GM18498 (cell line): ENCODE measurements at regions not wholly inside any gene's neighbourhood (a gene's known extent, or its start where the extent isn't known, plus 50 kb on each side); places are given as distances from the start of the nearest gene placed in this dataset.

ENCODE experiments used
- ATAC-seq: cut with Tn5 transposase; IDR thresholded peaks from one replicate; pipeline ENCODE4 v1.9.1; 2021; ENCODE audit warnings: mild to moderate bottlenecking, moderate library complexity; ENCODE audit not compliant: unreplicated experiment

DNA sequence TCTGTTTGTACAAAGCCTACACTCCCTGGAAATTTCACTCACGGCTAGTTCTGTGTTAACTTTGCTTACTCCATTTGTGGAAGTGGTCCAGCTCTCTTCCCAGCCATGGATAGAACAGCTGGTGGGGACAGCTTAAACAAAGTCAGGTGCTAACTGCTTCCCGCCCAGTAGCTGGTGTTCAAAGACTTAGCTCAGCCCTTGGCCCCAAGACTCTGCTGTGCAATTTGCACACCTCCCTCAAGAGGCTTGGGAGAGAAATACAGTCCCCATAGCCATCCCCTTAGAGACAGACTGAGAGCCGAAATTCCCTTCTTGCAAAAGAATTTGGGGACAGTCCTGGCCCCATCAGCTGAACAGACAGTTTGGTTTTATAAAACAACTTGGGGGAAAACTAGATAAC is 73.8 kb upstream of the RAI14 start:
- ATAC-seq = no peak

DNA sequence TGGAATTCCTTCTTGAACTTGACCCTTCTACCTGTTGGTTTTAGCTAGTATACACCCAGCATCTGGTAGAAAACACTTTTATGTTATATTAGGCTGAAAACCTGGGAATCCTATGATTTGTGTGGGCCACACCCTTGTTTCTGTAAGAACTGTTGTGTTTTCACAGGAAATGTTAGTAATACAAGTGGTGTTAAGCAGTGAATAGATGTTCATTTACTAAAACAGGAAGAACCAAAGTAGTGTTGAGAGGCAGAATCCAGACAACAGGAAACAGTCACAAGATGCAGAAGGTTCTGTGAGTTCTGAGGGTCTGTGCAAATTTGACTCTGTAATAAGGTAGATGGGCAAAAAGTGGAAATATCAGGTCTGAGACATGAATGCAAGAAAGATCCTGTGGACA is 73.0 kb upstream of the RAI14 start:
- no peak for ATAC-seq

DNA sequence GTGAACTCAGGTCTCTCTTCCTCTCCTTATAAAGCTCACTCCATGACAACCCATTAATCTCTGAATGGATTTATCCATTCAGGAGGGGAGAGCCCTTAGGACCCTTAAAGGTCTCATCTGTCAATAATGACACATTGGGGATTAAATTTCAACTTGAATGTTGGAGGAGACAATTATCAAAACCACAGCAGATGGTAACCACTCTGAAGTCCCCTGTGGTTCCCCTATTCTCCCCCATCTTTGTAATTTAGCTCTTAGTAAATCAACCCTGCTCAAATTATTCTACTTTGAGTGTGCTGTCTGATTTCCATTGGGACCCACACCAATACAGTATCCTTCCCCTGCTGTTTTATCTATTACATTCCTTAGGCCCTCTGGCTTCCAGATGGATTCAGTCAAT is 72.0 kb upstream of the RAI14 start:
- ATAC-seq = no peak

DNA sequence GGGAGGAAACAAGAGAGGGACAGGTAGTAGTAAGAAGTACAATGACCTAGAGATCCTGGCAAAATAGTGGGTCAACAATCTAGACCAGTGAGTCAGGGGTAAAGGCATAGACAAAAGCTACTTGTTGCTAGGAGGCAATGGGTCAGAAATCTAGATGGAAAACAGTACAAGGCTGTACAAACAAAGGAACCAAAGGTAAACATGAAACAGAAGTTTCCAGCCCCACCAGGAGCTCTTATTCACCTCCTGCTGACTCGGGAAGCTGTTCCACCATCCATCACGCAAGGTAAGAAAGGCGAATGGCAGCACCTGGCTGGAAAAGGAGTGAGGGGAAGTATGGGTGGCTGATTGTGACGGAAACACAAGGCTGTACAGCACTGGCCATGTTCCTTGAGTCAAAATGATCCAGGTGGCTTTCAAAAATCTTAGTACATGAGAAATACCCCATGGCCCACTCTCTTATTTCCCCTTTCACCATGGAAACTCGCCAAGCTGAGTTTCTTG is 70.5 kb upstream of the RAI14 start:
- no peak for ATAC-seq

DNA sequence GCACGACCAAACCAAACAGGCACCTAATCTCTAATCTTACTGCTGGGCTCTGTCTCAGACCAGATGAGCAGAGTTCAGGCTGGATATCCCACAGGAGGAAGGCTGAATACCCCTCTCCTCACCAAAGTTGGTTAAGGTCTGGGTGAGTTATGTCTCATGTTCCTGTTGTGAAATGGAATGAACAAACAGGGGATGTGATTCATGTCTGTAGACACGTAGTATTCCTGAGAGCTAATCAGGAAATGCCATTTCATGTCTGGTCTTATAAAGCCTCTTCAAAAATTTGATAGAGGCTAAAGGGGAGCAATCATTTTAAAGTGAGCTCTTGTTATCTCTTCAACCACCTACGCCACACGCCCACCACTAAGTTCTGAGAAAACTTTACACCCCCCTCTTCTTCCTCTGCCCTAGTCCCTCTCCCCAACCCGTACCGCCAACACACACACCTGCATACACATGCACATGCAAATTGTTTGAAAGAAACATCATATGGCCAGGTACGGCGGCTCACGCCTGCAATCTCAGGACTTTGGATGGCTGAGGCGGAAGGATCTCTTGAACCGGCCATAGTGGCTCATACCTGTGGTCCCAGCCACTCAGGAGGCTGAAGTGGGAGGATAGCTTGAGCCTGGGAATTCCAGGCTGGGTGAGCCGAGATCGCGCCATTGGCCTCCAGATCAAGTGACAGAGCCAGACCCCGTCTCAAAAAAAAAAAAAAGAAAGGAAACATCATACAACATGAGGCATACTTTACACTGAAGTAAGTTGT is 69.8 kb upstream of the RAI14 start:
- no peak for ATAC-seq

DNA sequence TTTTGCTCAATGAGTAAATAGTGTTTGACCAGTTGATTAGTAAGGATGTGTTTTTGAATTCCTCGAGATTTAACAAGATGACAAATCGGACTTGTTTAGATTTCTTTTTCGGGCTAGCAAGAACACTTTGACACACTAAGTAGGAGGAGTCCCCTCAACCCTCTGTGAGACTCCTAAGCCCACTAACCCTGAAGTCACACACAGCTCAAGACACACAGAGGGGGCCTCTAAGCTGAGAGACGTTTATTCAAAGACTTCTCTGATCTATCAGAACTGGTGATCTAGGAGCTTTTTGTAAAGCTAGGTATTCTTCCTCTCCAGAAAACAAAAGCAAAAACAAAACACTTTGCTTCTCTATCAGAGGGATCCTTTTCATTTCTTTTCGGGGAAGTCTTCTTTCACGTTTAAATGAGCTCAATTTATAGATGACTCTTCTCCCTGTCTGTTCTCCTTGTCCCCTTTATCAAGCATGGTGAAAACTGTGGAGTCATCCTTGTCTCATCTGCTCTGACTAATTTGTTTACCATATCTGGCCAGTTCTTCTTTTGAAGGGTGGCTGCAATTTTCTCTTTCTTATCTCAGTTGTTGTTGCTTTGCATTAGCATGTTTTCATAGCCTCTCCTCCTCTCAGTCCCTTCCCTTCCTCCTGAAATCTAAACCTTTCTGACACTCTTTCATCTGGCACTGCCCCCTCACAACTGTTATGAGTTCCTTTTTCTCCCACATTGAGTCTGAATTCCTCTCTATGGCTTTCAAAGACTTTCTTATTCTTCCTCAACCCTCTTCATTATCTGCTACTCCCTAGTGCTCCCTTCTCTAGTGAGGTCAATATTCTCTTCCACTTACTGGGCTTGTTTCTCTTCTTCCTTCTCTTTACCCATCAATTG is 68.5 kb upstream of the RAI14 start:
- ATAC-seq = no peak

DNA sequence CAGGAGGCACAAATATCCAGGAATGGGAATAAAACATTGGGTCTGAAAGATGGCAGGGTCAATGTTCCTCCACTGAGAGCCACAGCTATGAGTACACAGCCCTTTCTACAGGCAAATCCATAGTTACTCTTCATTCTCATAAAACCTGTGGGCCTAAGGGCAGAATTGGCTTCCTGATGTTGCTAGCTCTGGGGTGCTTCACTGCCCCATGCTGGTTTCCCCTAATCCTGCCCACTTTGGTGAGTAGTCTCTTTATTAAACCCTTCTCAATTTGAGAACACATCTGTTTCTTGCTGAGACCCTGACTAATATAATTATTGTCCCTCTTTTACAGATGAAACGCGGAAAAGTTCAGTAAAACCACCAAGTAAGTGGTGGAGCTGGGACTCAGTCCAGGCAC is 66.3 kb upstream of the RAI14 start:
- no peak for ATAC-seq

DNA sequence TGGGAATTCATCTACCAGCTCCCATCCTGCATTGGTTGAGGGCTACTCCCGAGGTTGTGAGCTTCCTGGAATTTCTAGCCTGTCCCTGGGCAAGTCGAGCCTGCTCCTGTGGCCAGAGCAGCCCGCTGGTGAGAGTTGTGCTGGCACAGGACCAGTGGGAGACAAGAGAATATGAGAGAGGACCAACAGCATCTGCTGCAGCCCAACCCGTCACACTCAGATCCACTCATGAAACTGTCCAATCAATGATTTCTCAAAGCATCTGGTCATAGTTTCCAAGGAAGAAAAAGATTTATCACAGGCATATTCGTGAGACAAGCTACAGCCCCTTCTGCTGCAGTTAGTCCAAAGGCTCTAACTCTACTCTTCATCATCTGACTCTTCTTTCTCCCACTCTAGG is 64.4 kb upstream of the RAI14 start:
- ATAC-seq = no peak

DNA sequence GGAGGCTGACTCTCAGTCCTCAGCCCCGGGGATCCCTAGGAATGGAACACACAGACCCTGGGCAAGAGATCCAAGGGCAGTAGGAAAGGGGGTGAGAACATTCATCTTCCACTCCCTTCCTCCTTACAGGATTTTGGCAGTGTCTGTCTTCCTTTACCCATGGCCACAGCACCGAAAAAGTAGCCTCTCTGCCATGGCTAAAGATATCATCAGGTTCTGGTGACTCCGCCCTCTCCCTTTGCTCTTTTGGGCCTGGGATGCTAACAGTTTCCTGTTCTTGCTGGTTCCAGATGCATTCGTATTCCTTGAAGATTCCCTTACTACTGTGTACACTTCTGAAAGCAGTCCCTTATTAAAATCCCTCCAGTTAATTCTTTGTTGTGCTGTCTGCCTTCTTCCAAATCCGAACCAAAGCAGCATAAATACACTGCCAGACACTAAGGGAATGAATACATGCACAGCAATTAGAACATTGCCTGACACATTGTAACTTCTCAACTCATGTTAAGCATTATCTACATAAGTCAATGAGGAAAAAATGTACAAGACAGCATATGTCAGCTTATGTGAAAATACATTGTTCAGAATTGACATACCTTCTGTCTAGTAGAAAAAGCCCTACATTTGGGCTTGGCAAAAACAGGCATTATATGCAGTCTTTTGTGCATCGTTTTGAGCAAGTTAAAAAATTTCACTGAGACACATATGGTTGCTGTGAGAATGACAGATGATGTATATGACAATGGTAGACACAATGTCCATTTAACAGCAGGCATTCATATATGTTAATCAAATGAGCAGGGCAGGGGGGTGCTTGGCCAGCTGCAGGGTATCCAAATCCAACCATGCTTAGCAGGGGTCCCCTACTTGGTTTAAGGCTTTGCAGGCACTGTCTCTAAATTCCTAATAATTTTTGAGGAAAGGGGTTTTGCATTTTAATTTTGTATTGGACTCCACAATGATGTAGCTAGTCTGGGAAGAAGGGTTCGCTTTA is 58.8 kb upstream of the RAI14 start:
- ATAC-seq = no peak

DNA sequence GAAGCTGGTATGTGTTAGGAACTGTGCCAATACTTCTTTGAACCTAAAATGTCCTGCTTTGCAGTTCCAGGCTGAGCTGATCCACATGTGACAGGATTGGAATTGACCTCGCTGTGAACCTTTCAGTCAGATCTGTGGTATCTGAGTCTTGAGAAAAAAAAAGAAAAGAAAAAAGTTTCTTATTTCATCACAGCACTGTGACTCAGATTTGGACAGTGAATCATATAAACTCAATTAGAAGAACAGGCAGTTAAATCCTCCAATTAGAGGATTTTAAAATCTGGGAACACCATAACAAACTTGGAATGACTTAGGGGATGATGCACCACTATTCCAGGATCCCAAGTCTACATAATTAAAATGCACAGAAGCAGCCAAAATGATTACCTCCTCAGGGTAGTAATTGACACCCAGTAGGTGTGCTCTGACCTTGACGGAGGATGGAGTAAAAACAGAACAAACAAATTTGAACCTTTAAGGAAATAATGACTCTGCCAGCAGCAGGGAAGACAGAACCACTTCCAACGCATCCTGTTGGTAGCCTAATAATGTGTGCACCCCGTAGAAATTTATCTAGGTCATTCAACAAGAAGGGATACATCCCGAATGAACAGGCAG is 57.8 kb upstream of the RAI14 start:
- ATAC-seq = no peak

DNA sequence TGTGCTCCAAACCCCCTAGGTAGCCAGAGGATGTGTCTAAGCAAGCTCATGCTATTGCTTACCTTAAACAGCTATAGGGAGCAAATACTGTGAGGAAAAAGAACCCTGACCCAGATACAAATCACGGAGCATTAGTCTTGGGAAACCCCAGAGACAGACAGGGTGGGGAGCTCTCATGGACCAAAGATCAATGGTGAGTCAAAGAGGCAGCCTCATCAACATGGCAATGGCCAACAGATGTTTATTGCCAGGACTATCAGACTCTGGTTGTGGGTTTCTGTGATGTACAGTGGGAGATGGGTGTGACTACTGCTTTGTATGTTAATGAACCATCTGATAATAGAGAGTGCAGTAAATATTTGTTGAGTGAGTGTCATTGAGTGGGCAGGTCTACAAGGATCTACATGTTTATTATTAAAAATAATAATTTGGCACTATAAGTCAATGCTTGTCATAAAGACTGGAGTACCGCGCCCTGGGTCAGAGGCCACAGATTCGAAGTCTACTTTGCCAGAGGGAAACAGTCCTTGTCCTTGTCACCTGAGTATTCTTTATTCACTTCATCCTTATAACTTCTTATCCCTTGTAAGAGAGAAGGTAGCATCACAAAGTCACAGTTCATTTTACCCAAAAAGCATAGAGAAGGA is 56.5 kb upstream of the RAI14 start:
- no peak for ATAC-seq

DNA sequence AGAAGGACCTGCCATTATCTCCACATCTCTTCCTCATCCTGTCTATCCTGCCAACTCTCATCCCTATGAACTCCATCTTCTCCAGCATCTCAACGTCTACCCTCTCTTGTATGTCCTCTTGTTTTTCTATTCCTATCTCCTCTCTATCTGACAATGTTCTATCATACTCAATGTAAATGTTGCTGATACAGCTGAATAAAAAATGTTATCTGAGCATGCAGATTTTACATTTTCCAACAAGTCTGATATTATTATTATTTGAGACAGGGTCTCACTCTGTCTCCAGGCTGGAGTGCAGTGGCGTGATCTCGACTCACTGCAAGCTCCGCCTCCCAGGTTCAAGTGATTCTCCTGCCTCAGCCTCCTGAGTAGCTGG is 56.0 kb upstream of the RAI14 start:
- ATAC-seq = no peak

DNA sequence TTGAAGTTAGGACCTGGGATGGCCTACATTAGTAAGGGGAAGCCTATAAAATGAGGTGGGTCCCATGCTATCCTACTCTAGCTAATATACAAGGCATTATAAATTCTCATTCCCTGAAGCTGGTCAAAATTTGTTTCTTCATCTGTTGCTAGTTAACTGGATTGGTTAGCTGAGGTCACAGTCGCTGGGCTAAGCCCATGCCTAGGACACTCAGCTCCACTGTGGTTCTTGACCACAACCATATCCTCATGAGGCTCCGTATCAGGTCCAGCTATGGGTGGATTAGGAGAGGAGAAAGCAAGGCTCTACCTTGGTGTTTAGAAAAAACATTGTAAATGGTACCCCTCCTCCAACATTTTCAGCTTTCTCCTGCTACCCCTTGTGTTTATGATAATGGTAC is 52.8 kb upstream of the RAI14 start:
- ATAC-seq = no peak

DNA sequence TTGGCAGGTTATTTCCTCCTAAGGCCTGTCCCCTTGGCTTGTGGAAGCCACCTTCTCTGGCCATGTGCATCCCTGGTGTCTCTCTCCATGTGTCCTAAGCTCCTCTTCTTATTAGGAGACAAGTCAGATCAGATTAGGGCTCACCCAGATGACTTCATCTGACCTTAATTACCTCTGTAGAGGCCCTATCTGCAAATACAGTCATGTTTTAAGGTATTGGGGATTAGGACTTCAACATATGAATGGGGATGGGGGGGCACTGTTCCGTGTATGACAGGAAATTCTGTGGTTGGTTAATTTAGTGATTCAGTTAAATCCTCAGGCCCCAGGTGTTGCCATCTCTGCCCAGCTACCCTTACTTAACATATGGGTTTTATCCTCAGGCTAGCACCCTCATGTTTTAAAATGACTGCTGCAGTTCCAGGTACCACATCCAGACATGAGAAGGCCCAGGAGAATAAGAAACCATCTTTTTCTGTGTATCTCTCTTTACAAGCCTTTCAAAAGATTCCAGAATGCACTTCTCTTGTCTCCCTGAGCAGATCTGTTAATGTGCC is 51.9 kb upstream of the RAI14 start:
- ATAC-seq = no peak

DNA sequence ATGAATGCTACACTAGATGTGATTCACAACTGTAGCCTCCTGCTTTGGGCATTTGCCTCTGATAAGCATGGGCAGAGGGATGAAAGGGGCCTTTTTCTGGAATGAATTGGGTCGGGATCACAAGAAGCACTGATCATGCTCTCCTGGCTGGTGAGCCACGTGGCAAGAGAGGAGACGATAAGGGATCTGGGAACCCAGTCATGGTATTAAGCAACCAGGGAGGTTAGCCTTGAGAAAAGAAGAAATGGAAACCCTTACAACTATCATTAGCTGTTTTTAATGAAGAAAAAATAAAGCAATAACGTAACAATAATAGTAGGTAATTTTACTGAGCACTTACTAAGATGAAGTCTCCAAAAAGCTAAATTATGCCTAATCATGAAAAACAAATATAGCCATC is 50.0 kb upstream of the RAI14 start:
- ATAC-seq = no peak
